CD4-positive, CD25-positive, alpha-beta regulatory T cell (primary cell): ENCODE measurements at regions not wholly inside any gene's neighbourhood (a gene's known extent, or its start where the extent isn't known, plus 50 kb on each side); places are given as distances from the start of the nearest gene placed in this dataset.
A peak's percentile ranks its signal among the peaks of the same experiment; 100 is the strongest.

ENCODE experiments used
- ATAC-seq, 2 donors: fragments of 150-1000 bp; cut with Tn5 transposase; one replicate each; pipeline ENCODE4 v1.10.0; 2021; ENCODE audit warnings: low read depth in 2 of 2, moderate number of reproducible peaks in 2 of 2, moderate library complexity in 1 of 2
- DNase-seq, 3 donors: peaks; one replicate each; pipeline versions ENCODE4 v3.0.0 to v3.0.0-alpha.2; 2012 to 2022; ENCODE audit warnings: mixed read lengths in 1 of 3
- H3K27ac ChIP-seq: one replicate; pipeline ENCODE4 v1.7.0; 2013; ENCODE audit warnings: mild to moderate bottlenecking, low read length; ENCODE audit not compliant: insufficient read depth, poor library complexity, severe bottlenecking
- H3K27me3 ChIP-seq: one replicate; pipeline ENCODE4 v1.7.0; 2013; ENCODE audit warnings: low read length; ENCODE audit not compliant: control insufficient read depth, insufficient read depth
- H3K36me3 ChIP-seq: one replicate; pipeline ENCODE4 v1.7.0; 2013; ENCODE audit warnings: mild to moderate bottlenecking, low read length, moderate library complexity; ENCODE audit not compliant: control insufficient read depth, insufficient read depth
- H3K4me1 ChIP-seq: 2 replicates; pipeline ENCODE4 v1.7.0; 2013; ENCODE audit warnings: mild to moderate bottlenecking, low read length; ENCODE audit not compliant: insufficient read depth, control insufficient read depth, poor library complexity, severe bottlenecking
- H3K4me3 ChIP-seq: one replicate; pipeline ENCODE4 v1.7.0; 2013; ENCODE audit warnings: low read depth, mild to moderate bottlenecking, low read length, moderate library complexity
- H3K9me3 ChIP-seq, 2 experiments: 1 replicate in 1 of 2; 2 replicates in 1 of 2; pipeline ENCODE4 v1.7.0; 2013; ENCODE audit warnings: low read length in 2 of 2, mild to moderate bottlenecking in 1 of 2, moderate library complexity in 1 of 2; ENCODE audit not compliant: control insufficient read depth in 2 of 2
- H3K27ac Mint-ChIP-seq, 3 donors: one replicate each; pipeline ENCODE4 v1.8.0; 2020 to 2022; ENCODE audit warnings: mild to moderate bottlenecking in 3 of 3, mixed read lengths in 3 of 3, moderate library complexity in 2 of 3
- H3K27me3 Mint-ChIP-seq: one replicate; pipeline ENCODE4 v1.8.0; 2022; ENCODE audit warnings: mild to moderate bottlenecking, mixed read lengths
- H3K36me3 Mint-ChIP-seq: one replicate; pipeline ENCODE4 v1.8.0; 2020; ENCODE audit warnings: mixed read lengths
- H3K4me1 Mint-ChIP-seq, 4 donors: one replicate each; pipeline ENCODE4 v1.8.0; 2020 to 2022; ENCODE audit warnings: mixed read lengths in 4 of 4, mild to moderate bottlenecking in 1 of 4
- H3K4me3 Mint-ChIP-seq, 4 donors: one replicate each; pipeline ENCODE4 v1.8.0; 2020 to 2022; ENCODE audit warnings: mild to moderate bottlenecking in 4 of 4, mixed read lengths in 4 of 4, moderate library complexity in 3 of 4
- H3K9me3 Mint-ChIP-seq, 7 donors: one replicate each; pipeline ENCODE4 v1.8.0; 2020 to 2022; ENCODE audit warnings: mixed read lengths in 7 of 7, mild to moderate bottlenecking in 3 of 7, moderate library complexity in 2 of 7

DNA sequence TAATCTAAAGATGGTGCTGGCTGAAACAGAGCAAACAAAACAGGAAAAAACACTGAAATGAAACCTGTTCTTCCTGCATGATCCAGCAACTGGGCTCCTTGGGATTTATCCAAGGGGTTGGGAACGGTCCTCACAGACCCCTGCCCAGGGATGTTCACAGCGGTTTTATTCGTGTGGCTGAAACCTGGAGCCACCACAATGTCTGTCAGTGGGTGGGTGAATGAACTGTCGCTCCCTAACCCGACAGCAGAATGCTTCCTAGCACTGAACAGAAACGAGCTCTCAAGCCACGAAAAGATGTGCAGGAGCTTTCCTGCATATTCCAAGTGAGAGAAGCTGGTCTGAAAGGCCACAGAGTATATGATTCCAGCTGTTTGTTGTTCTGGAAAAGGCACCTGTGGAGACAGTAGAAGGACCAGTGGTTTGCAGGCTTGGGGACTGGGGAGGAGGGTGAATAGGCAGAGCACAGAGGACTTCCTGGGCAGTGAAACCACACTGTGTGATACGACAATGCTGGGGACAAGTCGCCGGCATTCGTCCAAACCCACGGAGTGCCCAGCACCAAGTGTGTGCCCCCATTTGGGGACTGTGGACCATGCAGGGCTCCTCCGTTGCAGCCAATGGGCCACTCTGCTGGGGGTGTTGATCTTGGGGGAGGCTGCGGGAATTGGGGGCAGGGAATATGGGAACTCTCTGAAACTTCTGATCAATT lies 73.9 kb downstream of the TEX29 start:
- no peak for DNase-seq
- H3K27ac ChIP-seq = no peak overlapping the region
- Mint-ChIP-seq H3K4me3 (no peak overlapping the region), H3K36me3 (no peaks in the 10 kb centered on the region), H3K27me3 (no peaks in the 10 kb centered on the region), H3K9me3 (peaks cover 0 to 2% (median 0%) of the 10 kb centered on the region in 7 donors), H3K27ac (no peak overlapping the region), H3K4me1 (peaks cover 0 to 8% (median 4%) of the 10 kb centered on the region in 4 donors)
- no peak for ATAC-seq
- no peaks in the 10 kb centered on the region for H3K36me3 ChIP-seq
- no peaks in the 10 kb centered on the region for H3K27me3 ChIP-seq
- H3K4me3 ChIP-seq = no peak overlapping the region
- no peaks in the 10 kb centered on the region for H3K4me1 ChIP-seq
- H3K9me3 ChIP-seq = no peaks in the 10 kb centered on the region

DNA sequence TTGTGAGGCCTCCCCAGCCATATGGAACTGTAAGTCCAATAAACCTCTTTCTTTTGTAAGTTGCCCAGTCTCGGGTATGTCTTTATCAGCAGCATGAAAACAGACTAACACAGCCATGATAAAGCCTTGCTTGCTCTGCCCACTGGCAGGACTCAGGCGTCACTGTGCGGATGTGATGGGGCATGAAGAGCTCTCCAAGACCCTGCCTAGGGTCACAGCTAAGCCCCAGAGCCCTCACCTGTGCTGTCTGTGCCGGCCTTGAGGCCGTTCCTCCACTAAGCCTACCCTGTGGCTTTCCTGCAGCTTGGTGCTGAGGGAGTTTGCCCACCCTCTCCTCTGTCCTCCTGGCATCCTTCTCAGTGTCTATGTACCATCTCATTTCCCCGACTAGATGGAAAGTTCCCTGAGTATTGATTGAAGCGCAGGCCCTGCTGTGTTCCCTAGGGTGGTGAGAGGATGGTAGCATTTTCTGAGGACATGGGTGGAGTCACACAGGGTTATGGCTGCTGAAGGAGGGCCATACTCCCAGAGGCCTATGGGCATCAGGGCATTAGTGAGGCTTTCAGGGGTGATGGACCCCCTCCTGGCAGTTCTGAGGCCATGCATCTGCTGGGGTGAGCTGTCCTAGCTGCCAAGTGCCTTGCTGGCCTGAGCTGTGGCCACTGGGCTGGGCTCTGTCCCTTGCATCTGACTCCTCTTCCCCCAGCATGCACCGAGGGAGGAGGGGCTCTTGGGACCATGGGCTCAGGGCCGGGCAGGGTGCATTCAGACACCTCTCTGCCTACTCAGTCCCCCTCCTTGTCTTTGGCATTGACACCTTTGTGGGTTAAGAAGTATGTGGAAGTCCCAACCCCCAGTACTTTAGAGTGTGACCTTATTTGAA lies 75.3 kb downstream of the TEX29 start:
- peaks cover 0 to 2% (median 0%) of the 10 kb centered on the region in 7 donors for H3K9me3 Mint-ChIP-seq
- no peaks in the 10 kb centered on the region for H3K4me1 ChIP-seq
- H3K36me3 Mint-ChIP-seq = no peaks in the 10 kb centered on the region
- H3K27me3 Mint-ChIP-seq = no peaks in the 10 kb centered on the region
- DNase-seq = no peak
- H3K4me3 ChIP-seq = no peak overlapping the region
- ATAC-seq = no peak
- H3K27me3 ChIP-seq = no peaks in the 10 kb centered on the region
- no peaks in the 10 kb centered on the region for H3K9me3 ChIP-seq
- no peak overlapping the region for H3K27ac ChIP-seq
- H3K36me3 ChIP-seq = no peaks in the 10 kb centered on the region
- H3K27ac Mint-ChIP-seq = no peak overlapping the region
- no peak overlapping the region for H3K4me3 Mint-ChIP-seq
- H3K4me1 Mint-ChIP-seq = no peaks in the 10 kb centered on the region

DNA sequence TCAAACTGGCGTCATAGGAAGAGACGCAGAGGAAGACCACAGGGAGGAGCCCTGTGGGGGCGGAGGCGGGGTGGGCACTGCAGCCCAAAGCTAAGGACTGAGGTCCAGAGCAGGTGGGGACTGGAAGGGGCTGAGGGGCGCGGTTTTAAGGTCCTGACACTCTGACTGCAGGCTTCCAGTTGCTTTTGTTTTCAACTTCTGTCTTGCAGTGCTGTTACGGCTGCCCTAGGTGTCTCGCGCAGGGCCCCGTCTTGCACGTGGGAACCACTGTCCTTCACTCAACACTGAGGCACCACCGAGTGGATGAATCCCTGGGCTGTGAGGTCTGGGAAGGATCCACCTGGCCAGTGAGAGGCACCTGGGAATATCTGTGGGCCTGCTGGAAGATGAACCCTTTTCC lies 76.0 kb downstream of the TEX29 start:
- no peak overlapping the region for H3K4me3 Mint-ChIP-seq
- Histone ChIP-seq H3K36me3 (no peaks in the 10 kb centered on the region), H3K9me3 (no peaks in the 10 kb centered on the region), H3K27me3 (no peaks in the 10 kb centered on the region), H3K4me1 (no peaks in the 10 kb centered on the region), H3K27ac (no peak overlapping the region), H3K4me3 (no peak overlapping the region)
- no peaks in the 10 kb centered on the region for H3K36me3 Mint-ChIP-seq
- ATAC-seq (no peak), DNase-seq (no peak)
- no peak overlapping the region for H3K27ac Mint-ChIP-seq
- no peaks in the 10 kb centered on the region for H3K4me1 Mint-ChIP-seq
- no peaks in the 10 kb centered on the region for H3K27me3 Mint-ChIP-seq
- peaks cover 0 to 2% (median 0%) of the 10 kb centered on the region in 7 donors for H3K9me3 Mint-ChIP-seq

DNA sequence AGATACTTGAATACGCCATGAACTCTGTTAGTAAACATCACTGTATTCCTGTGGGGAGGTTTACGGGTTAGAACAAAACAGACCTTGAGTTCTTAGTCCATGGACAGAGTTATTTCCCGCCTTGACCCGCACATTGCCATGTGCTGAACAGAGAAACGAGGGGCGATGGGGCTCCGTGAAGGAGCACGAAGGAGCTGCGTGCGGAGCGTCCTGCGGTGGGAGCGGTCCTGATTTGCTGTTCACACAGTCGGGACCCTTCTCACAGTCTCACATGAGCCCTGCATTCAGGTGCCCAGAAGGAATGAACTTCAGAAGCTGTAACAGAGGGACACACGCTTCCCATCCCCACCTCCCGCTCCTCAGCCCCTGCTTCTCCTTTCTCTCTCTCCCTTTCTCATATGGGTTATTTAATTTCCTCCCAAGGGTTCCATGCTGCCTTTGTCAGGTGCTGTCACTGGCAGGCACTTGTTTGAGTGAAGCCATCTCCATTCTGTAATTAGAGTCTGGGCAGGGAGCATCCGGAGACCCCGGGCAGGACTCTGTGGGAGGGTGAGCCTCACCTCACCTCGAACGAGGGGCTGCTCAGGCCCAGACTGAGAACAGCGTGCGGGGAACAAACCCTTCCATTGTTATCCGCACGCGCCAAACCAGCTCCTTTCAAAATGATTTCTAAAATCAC lies 76.9 kb downstream of the TEX29 start:
- Histone ChIP-seq H3K4me3 (no peak overlapping the region), H3K4me1 (no peaks in the 10 kb centered on the region), H3K27me3 (no peaks in the 10 kb centered on the region), H3K36me3 (no peaks in the 10 kb centered on the region), H3K9me3 (no peaks in the 10 kb centered on the region), H3K27ac (no peak overlapping the region)
- H3K4me1 Mint-ChIP-seq = no peaks in the 10 kb centered on the region
- ATAC-seq (no peak), DNase-seq (no peak)
- H3K36me3 Mint-ChIP-seq = no peaks in the 10 kb centered on the region
- H3K27ac Mint-ChIP-seq = no peak overlapping the region
- H3K9me3 Mint-ChIP-seq = peaks cover 0 to 2% (median 0%) of the 10 kb centered on the region in 7 donors
- no peaks in the 10 kb centered on the region for H3K27me3 Mint-ChIP-seq
- H3K4me3 Mint-ChIP-seq = no peak overlapping the region

DNA sequence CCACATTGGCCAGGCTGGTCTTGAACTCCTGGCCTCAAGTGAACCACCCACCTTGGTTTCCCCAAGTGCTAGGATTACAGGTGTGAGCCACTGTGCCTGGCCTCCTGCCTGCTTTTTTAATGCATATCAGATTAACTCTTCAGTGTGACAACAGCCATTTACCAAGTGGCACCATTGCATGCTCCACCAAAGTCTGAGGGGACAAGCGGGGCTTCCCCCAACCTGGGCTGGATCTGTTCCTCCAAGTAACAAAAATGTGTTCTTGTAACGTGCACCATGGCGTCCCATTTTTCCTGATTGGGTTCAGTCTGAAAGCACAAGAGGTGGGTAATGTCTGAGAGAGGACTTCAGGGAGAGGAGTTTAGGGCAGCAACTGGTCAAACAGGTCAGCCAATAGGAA lies 77.8 kb downstream of the TEX29 start:
- no peaks in the 10 kb centered on the region for H3K27me3 Mint-ChIP-seq
- H3K4me3 Mint-ChIP-seq = no peak overlapping the region
- ATAC-seq (no peak), DNase-seq (no peak)
- peaks cover 0 to 2% (median 0%) of the 10 kb centered on the region in 7 donors for H3K9me3 Mint-ChIP-seq
- H3K27ac ChIP-seq = no peak overlapping the region
- no peaks in the 10 kb centered on the region for H3K27me3 ChIP-seq
- H3K4me3 ChIP-seq = no peak overlapping the region
- H3K36me3 ChIP-seq = no peaks in the 10 kb centered on the region
- H3K4me1 ChIP-seq = no peaks in the 10 kb centered on the region
- no peak overlapping the region for H3K27ac Mint-ChIP-seq
- no peaks in the 10 kb centered on the region for H3K9me3 ChIP-seq
- H3K36me3 Mint-ChIP-seq = no peaks in the 10 kb centered on the region
- H3K4me1 Mint-ChIP-seq = no peaks in the 10 kb centered on the region

DNA sequence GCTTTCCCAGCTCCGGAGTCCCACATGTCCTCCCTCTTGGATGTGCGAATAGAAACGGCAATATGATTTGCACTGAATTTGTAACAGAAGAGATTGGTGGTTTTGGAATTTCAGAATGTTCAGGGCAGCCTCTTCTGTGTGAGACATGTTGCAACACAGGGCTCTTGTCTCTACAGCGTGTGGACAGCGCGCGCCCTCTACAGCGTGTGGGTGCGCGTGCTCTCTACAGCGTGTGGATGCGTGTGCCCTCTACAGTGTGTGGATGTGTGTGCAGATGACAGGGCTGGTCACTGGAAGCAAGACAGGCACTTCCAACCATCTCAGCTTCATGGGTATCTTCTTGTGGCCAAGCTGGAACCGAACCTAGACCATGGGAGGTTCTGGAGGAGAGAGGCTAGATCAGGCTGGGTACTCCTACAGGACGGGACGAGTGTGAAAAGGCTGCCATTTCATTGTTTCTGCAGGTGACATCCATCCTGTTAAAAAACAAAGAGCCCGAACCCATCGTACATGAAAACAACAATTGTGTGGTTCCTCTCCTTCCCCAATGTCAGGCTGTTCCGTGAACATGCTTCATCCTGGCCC lies 78.4 kb downstream of the TEX29 start:
- Mint-ChIP-seq H3K4me1 (no peaks in the 10 kb centered on the region), H3K9me3 (peaks cover 0 to 2% (median 0%) of the 10 kb centered on the region in 7 donors), H3K36me3 (no peaks in the 10 kb centered on the region), H3K27me3 (no peaks in the 10 kb centered on the region), H3K4me3 (no peak overlapping the region), H3K27ac (peak overlapping the region in 1 of 3 donors; percentile 34)
- no peaks in the 10 kb centered on the region for H3K4me1 ChIP-seq
- DNase-seq (no peak), ATAC-seq (no peak)
- no peaks in the 10 kb centered on the region for H3K9me3 ChIP-seq
- no peaks in the 10 kb centered on the region for H3K36me3 ChIP-seq
- H3K4me3 ChIP-seq = no peak overlapping the region
- no peak overlapping the region for H3K27ac ChIP-seq
- no peaks in the 10 kb centered on the region for H3K27me3 ChIP-seq

- Mint-ChIP-seq H3K27ac (no peak overlapping the region), H3K36me3 (no peaks in the 10 kb centered on the region), H3K9me3 (peaks cover 0 to 2% (median 0%) of the 10 kb centered on the region in 7 donors), H3K27me3 (no peaks in the 10 kb centered on the region), H3K4me3 (no peak overlapping the region), H3K4me1 (no peaks in the 10 kb centered on the region)
- Histone ChIP-seq H3K9me3 (no peaks in the 10 kb centered on the region), H3K4me3 (no peak overlapping the region), H3K4me1 (no peaks in the 10 kb centered on the region), H3K27me3 (no peaks in the 10 kb centered on the region), H3K36me3 (no peaks in the 10 kb centered on the region), H3K27ac (no peak overlapping the region)
- ATAC-seq (no peak), DNase-seq (no peak)
Observed at GRCh38 chr13:111399334-111399733, 78.9 kb downstream of the TEX29 start.
